CD4-positive, alpha-beta T cell treated with Interleukin-1 beta for 1 hour (primary cell): ENCODE measurements at regions not wholly inside any gene's neighbourhood (a gene's known extent, or its start where the extent isn't known, plus 50 kb on each side); places are given as distances from the start of the nearest gene placed in this dataset.

ENCODE experiments used
- DNase-seq, 2 donors: peaks; one replicate each; pipeline ENCODE4 v3.0.0-alpha.2; 2020 to 2022

GRCh38 chr2:82538590-82539279, 1920.3 kb downstream of the SUCLG1 start:
- DNase-seq = no peak

- DNase-seq = no peak
These were observed 1930.8 kb downstream of the SUCLG1 start for GRCh38 chr2:82528288-82528687.

- DNase-seq = no peak
These were observed 1932.0 kb downstream of the SUCLG1 start for GRCh38 chr2:82527124-82527523.

- DNase-seq = no peak
These were observed 1932.8 kb downstream of the SUCLG1 start for GRCh38 chr2:82526277-82526676.

GRCh38 chr2:82525744-82526143, 1933.3 kb downstream of the SUCLG1 start:
- no peak for DNase-seq

- no peak for DNase-seq
These were observed 1934.3 kb downstream of the SUCLG1 start for GRCh38 chr2:82524826-82525225.

GRCh38 chr2:82511894-82512293, 1947.2 kb downstream of the SUCLG1 start:
- DNase-seq = no peak

- no peak for DNase-seq
These were observed 1950.4 kb downstream of the SUCLG1 start for GRCh38 chr2:82508702-82509101.

- DNase-seq = no peak
These were observed 1951.4 kb downstream of the SUCLG1 start for GRCh38 chr2:82507657-82508056.

GRCh38 chr2:82501217-82501616, 1957.9 kb downstream of the SUCLG1 start:
- DNase-seq = no peak

- DNase-seq = no peak
These were observed 1960.2 kb downstream of the SUCLG1 start for GRCh38 chr2:82498777-82499443.

GRCh38 chr2:82494739-82495138, 1964.3 kb downstream of the SUCLG1 start:
- no peak for DNase-seq

- no peak for DNase-seq
These were observed 1967.5 kb downstream of the SUCLG1 start for GRCh38 chr2:82491591-82491990.

GRCh38 chr2:82487354-82487753, 1971.7 kb downstream of the SUCLG1 start:
- no peak for DNase-seq

GRCh38 chr2:82485701-82486100, 1973.4 kb downstream of the SUCLG1 start:
- DNase-seq = no peak

GRCh38 chr2:82481207-82481606, 1977.9 kb downstream of the SUCLG1 start:
- DNase-seq = no peak

- no peak for DNase-seq
These were observed 1980.4 kb downstream of the SUCLG1 start for GRCh38 chr2:82478641-82479040.

- no peak for DNase-seq
These were observed 1983.0 kb downstream of the SUCLG1 start for GRCh38 chr2:82476094-82476493.

GRCh38 chr2:82428251-82428650, 2030.8 kb downstream of the SUCLG1 start:
- DNase-seq = no peak

- no peak for DNase-seq
These were observed 2047.1 kb downstream of the SUCLG1 start for GRCh38 chr2:82412021-82412420.

GRCh38 chr2:82411071-82411470, 2048.0 kb downstream of the SUCLG1 start:
- DNase-seq = no peak

GRCh38 chr2:82395531-82395930, 2063.5 kb downstream of the SUCLG1 start:
- DNase-seq = no peak

- DNase-seq = no peak
These were observed 2067.7 kb downstream of the SUCLG1 start for GRCh38 chr2:82391386-82391785.

GRCh38 chr2:82355622-82356021, 2051.1 kb upstream of the LRRTM1 start:
- DNase-seq = no peak

- no peak for DNase-seq
These were observed 2041.4 kb upstream of the LRRTM1 start for GRCh38 chr2:82345910-82346309.
